SK-N-DZ (cell line): ENCODE measurements at regions not wholly inside any gene's neighbourhood (a gene's known extent, or its start where the extent isn't known, plus 50 kb on each side); places are given as distances from the start of the nearest gene placed in this dataset.
"Not testable (repeated sequence)": the region's sequence is repeated elsewhere in the genome, so short reads cannot be mapped to it uniquely, and the experiment has no call there.

Source experiments
- DNase-seq: peaks from one replicate; pipeline ENCODE4 v3.0.0-alpha.2; 2015; ENCODE audit warnings: low spot score

DNA sequence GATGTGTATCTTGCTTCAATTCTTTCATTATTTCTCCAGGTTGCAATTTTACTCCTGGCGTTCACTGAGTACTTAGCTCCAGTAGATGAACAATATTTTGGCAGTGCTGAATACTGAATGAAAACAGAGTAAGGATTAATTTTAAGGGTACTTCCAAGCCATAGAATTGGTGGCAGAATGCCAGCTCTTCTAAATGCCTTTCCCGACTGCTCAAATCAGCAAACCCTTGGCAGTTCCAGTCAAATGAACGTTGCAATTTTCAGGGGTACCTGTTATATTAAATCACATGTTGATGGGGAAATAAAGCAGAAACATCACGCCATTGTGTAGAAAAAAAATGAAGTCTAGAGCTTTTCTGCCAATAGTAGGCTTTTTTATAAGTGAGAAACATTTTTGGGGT lies 282.4 kb upstream of the RPS23 start:
- no peak for DNase-seq

DNA sequence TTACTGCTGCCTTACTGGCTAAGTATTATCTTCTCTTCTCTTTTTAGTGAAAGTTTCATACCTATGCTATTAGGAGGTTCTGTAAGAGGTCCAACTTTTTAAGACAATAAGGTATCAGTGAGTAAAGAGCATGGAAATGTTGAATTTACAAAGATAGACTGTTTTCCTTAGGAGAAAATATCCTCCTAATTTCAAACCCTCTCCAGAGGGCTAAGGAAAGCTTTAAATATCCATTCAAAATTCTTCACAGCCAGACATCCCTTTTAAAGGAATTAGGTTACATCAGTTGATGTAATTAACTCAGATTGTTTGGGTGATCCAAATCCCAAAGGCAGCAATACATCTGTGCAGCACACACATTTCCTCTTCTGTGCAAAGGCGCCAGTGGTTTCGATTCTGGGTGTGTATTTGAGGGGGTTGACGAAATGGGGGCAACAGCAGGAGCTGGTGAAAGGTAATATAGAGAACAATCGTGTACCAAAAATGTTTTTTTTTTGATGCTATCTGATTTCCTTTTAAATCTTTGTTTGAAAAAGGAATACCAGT lies 273.8 kb upstream of the RPS23 start:
- DNase-seq = peak; percentile 76

DNA sequence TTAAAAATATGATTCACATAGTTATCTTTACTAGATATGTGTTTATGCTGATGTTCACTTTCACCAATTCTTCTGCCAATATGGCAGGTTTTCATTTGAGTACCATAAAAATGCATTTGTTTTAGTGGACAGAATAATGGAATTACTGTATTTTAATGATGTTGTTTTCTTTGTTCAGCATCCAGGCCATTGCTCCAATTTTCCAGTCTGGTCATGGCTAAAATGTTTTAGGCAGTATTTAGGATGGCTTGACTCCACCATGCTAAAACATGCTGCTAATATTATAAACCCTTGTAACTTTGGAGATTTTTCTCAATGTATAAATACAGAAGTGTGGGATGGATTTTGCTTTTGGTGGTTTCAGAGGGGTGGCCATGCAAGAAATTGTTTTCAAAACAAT lies 273.0 kb upstream of the RPS23 start:
- DNase-seq = no peak

DNA sequence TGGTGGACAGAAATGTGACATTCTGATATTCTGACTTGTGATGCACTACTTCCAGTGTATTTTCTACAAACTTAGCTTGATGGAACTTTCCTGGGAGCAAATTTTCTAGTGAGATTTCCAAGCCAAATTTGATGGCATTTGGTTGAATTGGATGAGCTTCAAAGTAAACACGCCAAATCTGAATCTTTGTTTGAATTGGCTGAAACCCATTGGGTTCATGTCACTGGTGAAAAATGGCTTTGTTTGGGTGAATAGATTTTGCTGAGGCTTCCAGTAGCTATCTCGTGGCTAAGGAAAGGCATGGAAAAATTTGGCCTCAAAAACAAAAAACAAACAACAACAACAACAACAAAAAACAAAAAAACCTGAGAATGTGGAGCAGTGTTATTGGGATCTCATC lies 271.1 kb upstream of the RPS23 start:
- DNase-seq = no peak

DNA sequence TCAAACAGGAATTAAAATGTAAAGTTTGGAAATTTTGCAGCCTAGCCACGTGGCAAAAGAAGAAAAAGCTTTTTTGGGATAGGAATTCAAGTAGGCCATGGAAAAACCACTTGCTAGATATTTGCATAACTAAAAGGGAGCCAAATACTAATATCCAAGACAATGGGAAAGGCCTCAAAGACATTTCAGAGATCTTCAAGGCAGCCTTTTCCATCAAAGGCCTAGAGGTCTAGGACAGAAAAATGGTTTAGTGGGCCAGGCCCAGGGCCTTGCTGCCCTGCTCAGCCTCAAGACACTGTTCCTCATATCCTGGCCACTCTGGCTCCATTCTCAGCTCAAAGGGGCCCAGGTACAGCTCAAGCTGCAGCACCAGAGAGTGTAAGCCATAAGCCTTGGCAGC lies 265.9 kb upstream of the RPS23 start:
- DNase-seq = no peak

GRCh38 chr5:82540301-82540700 lies 262.1 kb upstream of the RPS23 start:
- no peak for DNase-seq

- peak; percentile 88 for DNase-seq
These were observed 260.3 kb upstream of the RPS23 start for GRCh38 chr5:82538339-82539034.

GRCh38 chr5:82537687-82538306 lies 259.6 kb upstream of the RPS23 start:
- DNase-seq = peak; percentile 15

- no peak for DNase-seq
These were observed 256.8 kb upstream of the RPS23 start for GRCh38 chr5:82534986-82535385.

GRCh38 chr5:82532075-82532474 lies 253.9 kb upstream of the RPS23 start:
- not testable (repeated sequence) for DNase-seq

DNA sequence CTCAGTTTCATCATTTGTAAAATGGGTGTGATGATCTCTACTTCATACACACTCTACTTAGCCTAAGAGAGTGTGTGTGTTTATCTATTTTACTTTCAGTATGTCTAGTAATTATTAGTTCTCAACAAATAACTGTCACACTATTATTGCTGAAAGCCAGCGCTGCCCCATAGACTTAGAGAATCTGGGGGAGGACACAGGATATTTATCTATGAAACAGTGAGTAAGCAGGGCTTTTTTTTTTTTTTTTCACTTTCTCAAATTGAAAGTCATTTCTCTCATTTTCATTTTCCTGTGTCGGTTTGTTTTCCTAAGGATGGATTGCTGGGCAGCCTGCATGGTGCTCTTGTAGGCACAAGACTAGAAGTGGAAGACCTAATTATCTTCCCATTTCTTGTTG lies 248.4 kb upstream of the RPS23 start:
- DNase-seq = no peak

GRCh38 chr5:82525626-82526025 lies 247.5 kb upstream of the RPS23 start:
- DNase-seq = no peak

- no peak for DNase-seq
These were observed 245.5 kb upstream of the RPS23 start for GRCh38 chr5:82523633-82524032.

- DNase-seq = peak; percentile 35
These were observed 244.7 kb upstream of the RPS23 start for GRCh38 chr5:82522897-82523296.

GRCh38 chr5:82521431-82522051 lies 243.4 kb upstream of the RPS23 start:
- no peak for DNase-seq

DNA sequence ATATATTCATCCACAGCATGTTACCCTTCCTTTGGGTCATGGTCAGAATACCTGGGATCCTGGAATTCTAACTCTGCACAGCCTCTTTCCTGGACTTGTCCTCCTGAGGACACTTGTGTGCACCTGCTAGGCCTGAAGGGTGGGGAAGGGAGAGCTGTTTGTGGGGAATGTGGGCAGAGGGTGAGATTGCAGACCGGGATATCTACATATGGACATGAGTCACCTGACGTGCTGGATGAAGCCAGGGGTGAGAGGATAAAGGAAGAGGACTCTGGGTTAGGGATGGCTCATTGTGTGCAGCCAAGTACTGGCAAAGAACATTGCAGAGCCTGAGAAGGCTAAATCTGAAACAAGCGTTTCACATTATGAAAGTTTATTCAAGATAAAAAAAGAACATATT lies 241.4 kb upstream of the RPS23 start:
- DNase-seq = no peak

GRCh38 chr5:82517544-82518075 lies 239.5 kb upstream of the RPS23 start:
- DNase-seq = no peak

DNA sequence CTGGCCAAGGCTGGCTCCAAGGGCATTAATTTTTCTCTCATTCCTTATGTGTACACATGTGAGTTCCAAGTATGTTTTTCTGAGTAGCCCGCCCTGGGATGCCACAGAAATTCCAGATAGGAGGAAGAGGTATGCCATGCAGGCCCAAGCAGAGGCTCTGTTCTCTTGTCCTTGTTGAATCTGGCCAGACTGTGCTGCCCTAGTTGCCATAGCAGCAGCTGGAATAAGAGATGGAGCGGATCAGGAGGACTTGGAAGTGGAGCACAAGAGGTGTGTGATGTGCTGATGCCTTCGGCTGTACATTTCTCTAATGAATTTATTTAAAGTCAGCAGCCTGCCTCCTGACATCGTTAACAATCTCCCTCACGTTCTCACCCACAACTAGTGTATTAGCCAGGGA lies 235.6 kb upstream of the RPS23 start:
- peak; percentile 50 for DNase-seq

DNA sequence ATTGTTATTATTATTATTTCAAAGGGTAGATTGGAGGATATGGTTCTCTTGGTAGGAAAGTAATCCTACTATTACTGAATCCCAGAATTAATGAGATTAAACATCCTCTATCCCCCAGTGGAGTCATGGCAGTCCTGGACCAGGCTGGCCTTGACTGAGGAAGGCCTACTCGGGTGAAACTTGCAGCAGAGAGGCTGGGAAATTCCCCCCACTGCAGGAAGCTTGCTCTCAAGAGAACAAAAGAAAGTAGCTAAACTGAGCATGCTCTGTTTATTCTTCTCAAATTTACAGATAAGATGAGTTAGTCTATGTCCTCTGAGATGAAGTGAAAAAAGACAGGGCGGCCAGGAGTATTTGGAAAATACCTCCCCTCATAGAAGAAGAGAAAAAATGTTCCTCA lies 233.9 kb upstream of the RPS23 start:
- no peak for DNase-seq

DNA sequence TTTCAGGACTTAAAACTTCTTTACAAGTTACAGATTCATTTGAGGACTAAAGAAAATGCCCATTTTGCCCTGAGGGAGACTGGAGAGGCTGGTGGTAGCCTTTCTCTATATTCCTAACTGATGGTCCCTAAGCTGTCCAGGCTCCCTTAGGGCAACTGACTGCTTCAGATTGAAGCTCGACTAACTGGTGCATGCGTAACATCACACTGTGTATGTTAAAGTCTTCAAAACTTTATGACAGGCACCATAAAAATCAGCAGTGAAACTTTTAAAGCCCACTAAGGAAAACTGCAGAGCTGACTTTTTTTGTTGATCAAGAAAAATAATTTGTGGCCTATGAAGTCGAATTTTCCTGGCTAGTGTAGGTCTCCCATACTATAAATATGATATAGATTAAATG lies 233.0 kb upstream of the RPS23 start:
- DNase-seq = no peak

DNA sequence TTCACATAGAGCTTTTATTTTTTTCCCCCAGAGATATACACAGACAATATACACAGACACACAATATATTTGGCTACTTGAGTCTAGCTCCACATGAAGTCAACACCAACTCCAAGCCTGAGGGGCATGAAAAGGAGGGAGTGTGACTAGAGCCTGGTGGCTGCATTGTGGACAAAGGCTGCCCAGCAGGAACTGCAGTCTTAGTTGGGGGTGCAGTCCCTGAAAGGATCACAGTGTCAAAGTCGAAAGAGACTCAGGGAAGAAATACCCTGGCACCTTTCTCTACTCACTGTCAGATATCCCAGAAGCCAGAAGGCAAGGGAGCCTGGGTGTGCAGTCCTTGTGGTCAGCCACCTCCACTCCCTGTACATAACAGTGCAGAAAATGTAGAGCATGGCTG lies 231.6 kb upstream of the RPS23 start:
- DNase-seq = no peak

- not testable (repeated sequence) for DNase-seq
These were observed 228.2 kb upstream of the RPS23 start for GRCh38 chr5:82506390-82506789.
